Mesenteric fat pad (tissue), 1 donor: ENCODE measurements at regions not wholly inside any gene's neighbourhood (a gene's known extent, or its start where the extent isn't known, plus 50 kb on each side); places are given as distances from the start of the nearest gene placed in this dataset.
"Not testable (repeated sequence)": the region's sequence is repeated elsewhere in the genome, so short reads cannot be mapped to it uniquely, and the experiment has no call there.

Experiments
- DNase-seq: peaks from one replicate; pipeline ENCODE4 v3.0.0-alpha.2; 2020; ENCODE audit warnings: low spot score
- donor health status: DM: yes; HTN: yes; CAD: no.

GRCh38 chr1:195714248-195714647 is 894.0 kb downstream of the KCNT2 start:
- no peak for DNase-seq

DNA sequence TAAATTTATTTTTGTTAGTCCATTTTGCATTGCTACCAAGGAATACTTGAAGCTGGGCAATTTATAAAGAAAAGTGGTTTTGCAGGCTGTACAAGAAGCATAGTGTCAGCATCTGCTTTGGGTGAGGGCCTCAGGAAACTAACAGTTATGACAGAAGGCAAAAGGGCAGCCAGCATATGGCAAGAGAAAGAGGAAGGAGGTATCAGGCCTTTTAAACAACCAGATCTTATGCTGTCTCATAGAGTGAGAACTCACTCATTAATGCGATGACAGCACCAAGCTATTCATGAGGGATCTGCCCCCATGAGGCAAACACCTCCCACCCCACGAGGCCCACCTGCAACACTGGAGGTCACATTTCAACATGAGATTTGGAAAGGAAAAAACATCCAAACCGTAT is 898.4 kb downstream of the KCNT2 start:
- DNase-seq = no peak

DNA sequence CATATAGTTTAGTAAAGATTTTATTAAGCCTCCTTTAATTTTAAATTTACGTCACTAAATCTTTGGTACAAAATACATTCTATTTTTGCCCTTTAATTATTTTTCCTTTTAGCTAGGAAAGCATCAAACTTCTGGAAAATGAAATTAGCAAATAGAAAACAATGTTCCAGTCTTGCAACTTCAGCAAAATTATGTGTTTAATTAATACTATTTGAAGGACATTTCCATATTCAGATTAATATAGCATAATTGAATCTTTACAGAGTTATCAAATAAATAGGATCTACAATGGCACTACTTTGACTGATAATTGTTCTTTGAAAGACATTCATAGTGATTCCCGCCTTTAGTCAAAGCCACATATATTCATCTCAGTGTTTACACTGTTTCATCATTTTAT is 904.2 kb downstream of the KCNT2 start:
- no peak for DNase-seq

DNA sequence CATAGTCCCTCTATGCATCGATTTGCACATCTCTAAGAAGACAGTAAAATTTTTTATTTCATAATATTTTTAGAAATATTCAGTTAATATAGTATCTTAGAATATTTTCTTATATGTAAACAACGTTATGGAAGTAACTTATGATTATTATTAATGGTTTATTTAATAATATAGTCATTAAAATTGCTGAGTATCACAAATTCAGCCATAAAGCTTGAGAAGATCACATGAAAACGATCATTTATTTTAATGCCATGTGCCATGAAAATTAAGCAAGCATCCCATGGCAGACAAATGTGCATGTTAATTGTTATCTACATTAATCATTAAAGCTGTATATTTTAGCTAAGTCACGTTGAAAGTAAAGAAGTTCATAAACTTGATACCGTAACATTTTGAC is 907.1 kb downstream of the KCNT2 start:
- DNase-seq = no peak

GRCh38 chr1:195697130-195697529 is 911.1 kb downstream of the KCNT2 start:
- DNase-seq = no peak

DNA sequence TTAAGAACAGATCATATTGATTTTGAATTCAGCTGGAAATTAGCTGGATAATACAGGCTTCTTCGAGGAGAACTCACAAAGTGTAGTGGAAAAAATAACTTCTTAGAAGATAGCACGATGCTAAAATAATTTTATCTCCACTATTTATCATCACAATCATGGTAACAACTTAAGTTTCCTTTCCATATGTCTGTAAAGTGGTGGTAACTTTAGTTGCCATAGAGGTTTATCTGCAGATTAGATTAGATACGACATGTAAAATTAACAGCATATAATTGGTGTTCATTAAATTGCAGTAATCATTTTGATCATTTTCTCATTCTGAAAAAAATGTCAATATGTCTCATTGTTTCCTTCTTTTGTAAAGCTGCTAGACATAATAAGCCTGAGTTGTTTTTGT is 921.5 kb downstream of the KCNT2 start:
- no peak for DNase-seq

DNA sequence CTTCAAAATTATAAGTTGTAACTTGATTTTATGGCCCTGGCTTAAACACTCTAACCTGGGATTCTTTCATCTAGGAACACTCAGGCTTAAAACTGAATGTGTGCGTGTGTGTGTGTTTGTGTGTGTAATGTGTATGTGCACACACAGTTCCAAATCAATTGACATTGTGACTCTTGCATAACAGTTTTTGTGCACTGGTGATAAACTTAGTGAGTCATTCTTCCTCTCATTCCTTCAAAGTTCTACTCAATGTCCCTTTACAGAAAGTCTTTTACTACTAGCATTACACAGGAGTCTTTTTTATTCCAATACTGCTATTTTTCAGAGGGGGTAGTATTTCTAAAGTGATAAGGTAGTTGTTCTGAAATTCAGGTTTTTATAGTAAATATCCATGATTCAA is 943.6 kb downstream of the KCNT2 start:
- no peak for DNase-seq

- no peak for DNase-seq
Observed at GRCh38 chr1:195663549-195664280, 944.5 kb downstream of the KCNT2 start.

DNA sequence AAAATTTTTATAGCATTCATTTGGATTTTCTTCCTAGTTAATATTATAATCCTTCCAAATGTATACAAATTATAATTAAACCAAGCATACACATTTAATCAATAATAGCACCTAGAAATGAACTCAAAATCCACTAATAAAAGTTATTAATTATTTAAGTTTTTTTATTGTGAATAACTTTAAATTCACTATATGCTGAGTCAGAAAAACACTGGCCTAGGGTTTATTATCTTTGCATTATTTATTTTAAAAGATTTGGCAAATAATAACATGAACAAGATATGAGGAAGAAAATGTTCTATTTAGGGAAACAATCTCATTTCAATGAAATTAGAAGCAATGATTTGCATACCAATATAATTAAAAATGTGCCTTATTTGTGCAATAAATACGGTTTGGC is 951.5 kb downstream of the KCNT2 start:
- no peak for DNase-seq

DNA sequence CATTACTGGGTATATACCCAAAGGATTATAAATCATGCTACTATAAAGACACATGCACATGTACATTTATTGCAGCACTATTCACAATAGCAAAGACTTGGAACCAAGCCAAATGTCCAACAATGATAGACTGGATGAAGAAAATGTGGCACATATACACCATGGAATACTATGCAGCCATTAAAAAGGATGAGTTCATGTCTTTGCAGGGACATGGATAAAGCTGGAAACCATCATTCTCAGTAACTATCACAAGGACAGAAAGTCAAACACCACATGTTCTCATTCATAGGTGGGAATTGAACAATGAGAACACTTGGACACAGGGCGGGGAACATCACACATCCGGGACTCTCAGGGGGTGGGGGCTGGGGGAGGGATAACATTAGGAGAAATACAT is 959.4 kb downstream of the KCNT2 start:
- not testable (repeated sequence) for DNase-seq

GRCh38 chr1:195637539-195637938 is 970.7 kb downstream of the KCNT2 start:
- no peak for DNase-seq

GRCh38 chr1:195618287-195618686 is 990.0 kb downstream of the KCNT2 start:
- no peak for DNase-seq

- DNase-seq = no peak
Observed at GRCh38 chr1:195617106-195617505, 991.1 kb downstream of the KCNT2 start.

GRCh38 chr1:195608883-195609282 is 999.4 kb downstream of the KCNT2 start:
- DNase-seq = no peak

- no peak for DNase-seq
Observed at GRCh38 chr1:195606483-195606882, 1001.8 kb downstream of the KCNT2 start.

DNA sequence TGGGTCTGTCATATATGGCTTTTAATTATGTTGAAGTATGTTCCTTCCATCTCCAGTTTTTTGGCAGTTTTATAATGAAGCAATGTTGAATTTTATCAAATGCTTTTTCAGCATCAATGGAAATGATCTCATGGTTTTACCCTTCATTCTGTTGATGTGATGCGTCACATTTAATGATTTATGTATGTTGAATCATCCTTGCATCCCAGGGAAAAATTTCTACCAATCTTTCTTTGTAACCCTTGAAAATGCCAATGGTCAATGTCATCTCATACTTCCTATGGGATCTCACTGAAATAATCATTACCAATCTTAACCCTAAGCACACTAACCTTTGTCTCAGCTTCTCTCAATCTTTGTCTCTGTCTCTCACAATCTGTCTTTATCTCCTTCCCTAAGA is 1004.0 kb downstream of the KCNT2 start:
- no peak for DNase-seq

DNA sequence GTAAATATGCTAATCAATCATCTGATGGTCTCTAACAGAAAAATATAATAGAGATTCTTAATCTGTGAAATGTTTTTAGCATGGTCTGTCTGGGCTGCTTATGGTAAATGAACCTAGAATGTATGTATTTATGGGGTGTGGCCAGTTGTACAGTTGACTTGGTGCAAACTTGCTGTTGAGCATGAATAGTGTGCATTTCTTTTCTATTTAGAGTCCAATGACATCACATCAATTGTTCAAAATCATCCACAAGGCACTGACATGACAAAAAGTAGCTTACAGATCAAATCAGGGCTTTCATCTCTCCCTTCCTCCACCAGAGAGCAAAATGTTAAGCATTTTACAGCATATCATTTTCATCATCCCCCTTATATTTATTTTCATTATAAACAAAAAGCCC is 1010.3 kb downstream of the KCNT2 start:
- DNase-seq = no peak

GRCh38 chr1:195594773-195595172 is 1013.5 kb downstream of the KCNT2 start:
- no peak for DNase-seq

DNA sequence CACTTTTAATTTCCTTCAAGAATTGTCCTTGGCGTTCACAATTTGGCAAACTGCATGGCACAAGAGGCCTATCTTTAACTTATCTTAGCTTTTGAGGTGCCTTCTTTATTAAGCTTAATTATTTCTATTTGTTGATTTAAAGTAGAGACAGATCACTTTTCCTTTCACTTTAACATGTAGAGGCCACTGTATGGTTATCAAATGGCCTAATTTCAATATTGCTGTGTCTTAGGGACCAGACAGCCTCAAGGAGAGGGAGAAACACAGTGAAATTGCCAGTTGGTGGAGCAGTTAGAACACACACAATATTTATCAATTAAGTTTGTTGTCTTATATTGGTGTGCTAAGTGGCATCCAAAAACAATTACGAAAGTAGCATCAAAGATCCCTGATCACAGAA is 1013.9 kb downstream of the KCNT2 start:
- no peak for DNase-seq

DNA sequence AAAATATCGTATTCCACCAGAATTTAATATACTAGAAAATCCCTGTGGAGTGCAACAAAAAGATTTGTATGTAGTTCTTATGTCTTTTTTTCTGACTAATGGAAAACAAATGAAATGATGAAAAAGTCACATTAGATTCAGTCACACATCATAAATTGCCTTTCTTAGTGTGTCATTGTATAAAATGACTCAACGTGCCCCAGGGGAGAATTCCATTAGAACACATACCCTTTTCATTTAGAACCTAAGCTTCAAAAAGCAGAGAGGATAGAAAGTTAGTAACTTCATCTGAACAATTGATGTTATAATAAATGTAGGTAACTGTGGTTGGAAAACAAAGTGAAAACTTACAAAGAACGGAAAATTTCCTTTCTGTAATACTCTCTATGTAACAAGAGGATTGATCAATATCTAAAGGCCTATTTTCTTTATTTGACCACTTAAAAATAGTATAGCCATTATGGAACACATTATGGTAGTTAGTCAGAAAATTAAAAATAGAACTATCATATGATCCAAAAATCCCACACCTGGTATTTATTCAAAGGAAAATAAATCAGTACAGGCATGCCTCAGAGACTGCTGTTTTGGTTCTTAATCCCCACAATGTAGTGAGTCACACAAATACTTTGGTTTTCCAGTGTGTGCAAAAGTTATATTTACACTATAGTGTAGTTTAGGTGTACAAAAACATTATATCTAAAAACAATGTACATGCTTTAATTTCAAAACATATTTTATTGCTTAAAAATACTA is 1016.1 kb downstream of the KCNT2 start:
- no peak for DNase-seq

- DNase-seq = no peak
Observed at GRCh38 chr1:195590649-195591048, 1017.6 kb downstream of the KCNT2 start.

GRCh38 chr1:195584870-195585624 is 1023.2 kb downstream of the KCNT2 start:
- no peak for DNase-seq
